C1 segment of cervical spinal cord (tissue), 14 donors: ENCODE measurements at regions not wholly inside any gene's neighbourhood (a gene's known extent, or its start where the extent isn't known, plus 50 kb on each side); places are given as distances from the start of the nearest gene placed in this dataset.
A peak's percentile ranks its signal among the peaks of the same experiment; 100 is the strongest.
"Not testable (repeated sequence)": the region's sequence is repeated elsewhere in the genome, so short reads cannot be mapped to it uniquely, and the experiment has no call there.

Experiments
- DNase-seq, 14 donors: peaks; one replicate each; lab custom pipeline; 2025; lab: John Stamatoyannopoulos, UW

- DNase-seq: no peak
These were observed 50.7 kb upstream of the AP4E1 start for GRCh38 chr15:50857763-50858162.

DNA sequence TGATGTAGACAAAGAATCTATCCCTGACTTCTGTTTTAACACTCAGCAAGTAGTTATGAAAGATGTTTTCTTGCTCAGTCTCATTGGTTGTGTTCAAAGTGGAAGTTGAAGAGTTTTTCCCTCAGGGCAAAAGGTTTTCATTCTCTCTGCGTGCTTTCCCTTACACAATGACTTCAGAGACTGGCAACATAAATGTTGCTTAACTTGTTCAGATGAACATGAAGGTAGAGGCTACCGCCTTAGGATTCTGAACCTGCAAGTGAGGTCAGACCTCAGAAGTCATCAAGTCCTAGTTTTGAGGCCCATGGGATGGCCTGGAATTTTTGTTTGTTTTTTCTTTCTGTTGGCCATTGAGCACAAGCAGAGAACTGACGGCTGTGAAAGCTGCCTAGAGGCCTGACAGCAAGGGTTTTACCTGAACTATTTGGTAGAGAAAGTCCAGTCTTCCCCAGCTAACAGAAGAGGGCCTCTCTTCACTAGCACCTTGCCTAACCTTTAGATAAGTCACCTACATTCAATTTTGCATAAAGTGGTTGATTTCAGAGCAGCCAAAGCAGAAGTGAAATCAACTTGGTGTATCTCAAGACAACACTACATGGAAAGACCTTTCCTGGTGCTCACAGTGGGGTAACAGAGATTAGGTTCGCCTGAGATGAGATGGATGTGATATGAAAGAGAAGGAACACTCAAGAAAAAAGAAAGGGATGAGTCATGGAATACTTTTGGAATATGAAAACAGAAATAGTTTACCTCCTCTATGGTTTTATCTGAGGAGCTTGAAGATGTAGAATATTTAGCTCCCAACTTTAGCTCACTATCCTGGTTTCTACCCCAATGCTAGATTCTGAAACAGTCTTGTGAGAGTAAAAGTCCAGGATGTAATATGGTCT, 53.6 kb upstream of the AP4E1 start:
- DNase-seq: no peak

DNA sequence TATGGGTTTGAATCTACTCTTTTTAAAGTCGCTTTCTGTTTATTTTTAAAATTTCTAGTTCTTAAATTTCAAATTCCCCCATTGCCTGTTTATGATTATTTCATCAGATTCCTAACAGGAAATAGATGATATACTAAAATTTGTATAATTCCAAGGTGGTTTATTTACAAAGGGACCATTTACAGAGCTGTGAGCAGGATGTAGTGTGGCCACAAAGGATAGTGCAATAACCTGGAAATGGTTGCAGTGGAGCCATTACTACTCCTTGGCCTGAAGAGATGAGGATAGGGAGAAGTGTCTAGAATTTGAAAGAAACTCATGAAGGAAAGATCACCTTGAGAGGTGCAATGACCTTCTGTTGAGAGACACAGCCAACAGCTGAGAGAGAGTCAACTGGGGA, 58.5 kb upstream of the AP4E1 start:
- no peak for DNase-seq

- no peak for DNase-seq
These were observed 60.1 kb upstream of the AP4E1 start for GRCh38 chr15:50848349-50848748.

GRCh38 chr15:50845181-50845580, 63.3 kb upstream of the AP4E1 start:
- not testable (repeated sequence) for DNase-seq

DNA sequence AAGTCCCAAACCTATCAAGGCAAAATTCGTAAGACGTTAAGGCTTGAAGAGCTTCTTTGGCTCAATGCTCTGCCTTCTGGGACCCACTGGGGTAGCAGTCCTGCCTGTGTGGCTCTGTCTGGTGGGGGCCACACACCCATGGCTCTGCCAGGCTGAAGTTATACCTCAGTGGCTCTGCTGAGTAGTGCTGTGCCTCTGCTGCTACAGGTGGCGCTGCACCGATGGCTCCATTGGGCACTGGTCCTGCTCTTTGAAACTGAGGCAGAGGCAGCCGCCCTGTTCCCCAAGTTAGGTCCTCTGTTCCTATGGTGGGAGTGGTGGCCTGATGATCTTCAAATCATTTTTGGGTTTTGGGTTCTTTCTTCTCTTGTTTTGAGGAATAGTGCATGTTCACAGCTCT, 68.0 kb upstream of the AP4E1 start:
- no peak for DNase-seq

GRCh38 chr15:50837256-50837770, 71.2 kb upstream of the AP4E1 start:
- no peak for DNase-seq

DNA sequence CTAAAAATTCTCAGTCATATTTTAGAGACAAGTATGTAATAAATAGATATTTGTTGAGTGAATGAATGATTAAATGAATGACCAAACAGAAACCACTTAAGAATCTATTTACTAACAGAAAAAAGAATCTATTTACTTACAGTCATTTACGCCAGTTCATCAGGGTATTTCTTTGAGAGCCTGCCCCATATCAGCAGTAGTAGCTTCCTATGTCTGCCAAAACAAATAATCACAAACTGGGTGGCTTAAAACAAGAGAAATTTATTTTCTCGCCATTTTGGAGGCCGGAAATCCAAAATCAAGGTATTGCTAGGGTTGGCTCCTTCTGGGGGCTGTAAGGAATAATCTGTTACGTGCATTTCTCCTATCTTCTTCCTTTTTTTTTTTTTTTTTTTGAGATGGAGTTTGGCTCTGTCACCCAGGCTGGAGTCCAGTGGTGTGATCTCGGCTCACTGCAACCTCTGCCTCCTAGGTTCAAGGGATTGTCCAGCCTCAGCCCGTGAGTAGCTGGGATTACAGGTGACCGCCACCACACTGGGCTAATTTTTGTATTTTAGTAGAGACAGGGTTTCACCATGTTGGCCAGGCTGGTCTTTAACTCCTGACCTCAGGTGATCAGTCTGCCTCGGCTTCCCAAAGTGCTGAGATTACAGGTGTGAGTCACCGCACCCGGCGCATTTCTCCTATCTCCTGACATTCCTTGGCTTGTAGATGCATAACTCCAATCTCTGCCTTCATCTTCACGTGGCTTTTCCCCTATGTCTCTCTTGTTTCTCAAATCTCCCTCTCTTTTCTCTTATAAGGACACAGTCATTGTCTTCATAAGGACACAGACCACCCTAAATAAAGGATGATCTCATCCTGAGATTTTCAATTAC, 65.2 kb upstream of the SPPL2A start:
- DNase-seq: no peak

- DNase-seq: no peak
These were observed 63.2 kb upstream of the SPPL2A start for GRCh38 chr15:50828610-50829206.

DNA sequence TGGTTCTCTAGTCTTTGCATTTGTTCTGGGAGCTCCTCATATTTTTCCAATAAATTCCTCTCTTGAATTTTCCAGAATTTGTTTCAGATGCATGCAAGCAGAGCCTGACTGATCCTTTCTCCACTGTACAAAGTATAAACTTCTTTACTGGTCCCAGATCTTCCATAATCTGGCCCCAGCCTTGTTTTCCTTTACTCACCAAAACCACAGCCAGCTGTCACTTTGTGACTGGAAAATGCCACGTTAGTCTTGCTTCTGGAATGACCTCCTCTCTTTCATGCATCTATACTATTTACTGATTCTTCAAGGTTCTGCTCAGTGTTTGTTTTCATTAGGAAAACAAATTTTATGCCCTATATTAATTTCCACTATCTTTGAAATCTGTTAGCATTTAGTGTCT, 60.4 kb upstream of the SPPL2A start:
- DNase-seq: no peak

GRCh38 chr15:50824514-50824913, 59.0 kb upstream of the SPPL2A start:
- no peak for DNase-seq

- peak in 1 of 14 donors; percentile 67 for DNase-seq
These were observed 57.8 kb upstream of the SPPL2A start for GRCh38 chr15:50823281-50823680.

DNA sequence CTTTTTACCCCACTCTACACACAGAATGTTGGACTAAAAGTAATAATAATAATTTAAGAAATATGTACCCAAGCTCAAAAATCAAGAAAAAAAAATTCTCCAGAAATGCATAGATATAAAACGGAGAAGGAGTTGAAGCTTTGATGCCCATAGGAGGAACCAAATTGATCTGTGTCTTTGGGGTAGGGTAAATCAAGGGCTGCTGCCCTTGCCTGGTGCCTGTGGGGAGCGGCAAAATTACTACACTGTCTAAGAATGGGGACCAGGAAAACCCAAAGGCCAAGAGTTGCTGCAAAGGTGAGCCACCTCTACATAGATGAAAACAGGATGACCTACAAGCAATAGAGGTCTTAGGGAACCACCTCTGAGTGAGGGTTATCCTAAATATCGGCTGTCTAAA, 56.0 kb upstream of the SPPL2A start:
- DNase-seq: no peak

DNA sequence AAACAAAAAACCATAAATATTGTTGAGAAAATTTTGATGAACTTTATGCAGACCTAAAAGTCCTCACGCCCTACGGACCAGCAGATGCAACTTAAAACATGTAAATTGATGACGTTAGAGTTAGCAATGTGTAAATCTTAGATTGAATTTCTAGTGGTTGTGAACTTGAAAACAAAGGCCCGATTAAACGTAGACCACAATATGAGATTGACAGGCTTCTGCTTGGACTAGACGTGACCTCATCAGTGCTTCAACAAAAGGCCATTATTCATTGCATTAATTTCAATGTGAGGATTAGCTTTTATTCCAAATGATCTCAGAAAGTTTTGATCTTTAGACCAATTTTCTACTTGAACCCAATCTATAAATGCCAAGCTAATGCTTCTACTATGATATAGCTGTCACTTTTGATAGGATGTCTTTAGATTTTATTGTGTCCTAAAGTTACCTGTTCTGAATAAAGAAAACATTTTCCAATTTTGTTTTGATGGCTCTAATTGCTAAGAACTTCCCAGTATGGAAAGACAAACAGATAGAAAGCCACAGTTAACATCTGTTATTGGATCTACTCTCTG, 55.4 kb upstream of the SPPL2A start:
- DNase-seq: no peak

- no peak for DNase-seq
These were observed 53.8 kb upstream of the SPPL2A start for GRCh38 chr15:50819344-50819743.

DNA sequence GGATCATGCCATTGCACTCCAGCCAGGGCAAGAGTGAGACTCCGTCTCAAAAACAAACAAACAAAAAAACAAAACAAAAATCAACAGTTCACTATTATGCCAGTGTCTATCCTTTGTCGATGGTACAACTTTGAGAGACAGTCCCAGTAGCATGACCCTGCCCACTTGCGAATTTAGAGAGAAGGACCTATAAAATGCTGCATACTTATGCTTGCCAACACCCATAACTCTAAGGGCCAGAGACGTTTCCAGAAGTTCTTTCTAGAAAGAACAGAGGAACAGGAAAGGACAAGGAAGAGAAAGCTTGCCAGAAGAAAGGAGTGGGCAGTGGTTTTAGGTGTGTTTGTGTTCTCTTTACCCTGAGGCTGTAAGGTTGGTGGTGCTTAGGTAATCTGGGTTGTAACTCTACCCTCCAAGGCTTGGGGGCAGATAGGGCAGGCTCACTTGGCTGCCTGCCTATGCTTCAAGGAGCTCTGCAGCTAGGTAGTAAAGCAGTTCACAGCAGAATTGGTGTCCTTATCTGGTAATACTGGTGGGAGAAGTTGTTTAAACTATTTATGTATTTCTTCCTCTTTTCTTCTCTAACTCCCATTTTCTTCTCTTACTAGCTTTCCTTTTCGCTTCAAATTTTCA, 50.6 kb upstream of the SPPL2A start:
- no peak for DNase-seq
